ENCODE measurements at regions not wholly inside any gene's neighbourhood (a gene's known extent, or its start where the extent isn't known, plus 50 kb on each side); places are given as distances from the start of the nearest gene placed in this dataset.

GRCh38 chr3:106908181-106908938, 468.9 kb upstream of the CCDC54 start (continued):
- TF ChIP-seq CTCF (conservative IDR thresholded peaks at IDR 0.05; ENCODE audit: low read depth in 2 of 2), result no peak
- TF ChIP-seq ZNF114 (CRISPR knock-in tag; IDR thresholded peaks at IDR 0.05), result no peak
- TF ChIP-seq JUNB (IDR thresholded peaks at IDR 0.05; ENCODE audit: unreplicated experiment), result no peak
- TF ChIP-seq NANOG (IDR thresholded peaks at IDR 0.05; ENCODE audit: borderline replicate concordance), result no peak
- TF ChIP-seq REST (IDR thresholded peaks at IDR 0.05; ENCODE audit: unreplicated experiment), result no peak
- no peak for TF ChIP-seq CREB1 (CRISPR knock-in tag; IDR thresholded peaks at IDR 0.05; ENCODE audit: low read depth)
- TF ChIP-seq STAT1 (IDR thresholded peaks at IDR 0.05; ENCODE audit: unreplicated experiment), result no peak
- TF ChIP-seq EZH2phosphoT487 (IDR thresholded peaks at IDR 0.05; ENCODE audit: unreplicated experiment), result no peak

- peaks cover 28% of the 10 kb centered on the region for H3K4me1 Mint-ChIP-seq
- peaks cover 18% of the 10 kb centered on the region for H3K9me3 Mint-ChIP-seq
- H3F3A ChIP-seq (replicated peaks; ENCODE audit: low read depth), result no peaks in the 10 kb centered on the region; the same call in 1 of the 2 replicates
- peak; percentile 88 for DNase-seq (ENCODE audit: low spot score)
- H2AFZ ChIP-seq, result no peak overlapping the region
- H4K20me1 ChIP-seq (replicated peaks; ENCODE audit: insufficient read depth), result no peaks in the 10 kb centered on the region
- H3K9me2 ChIP-seq (ENCODE audit: insufficient read depth), result no peaks in the 10 kb centered on the region
- H3K4me3 ChIP-seq, result peak overlapping the region; percentile 46
- H3K4me2 ChIP-seq, result peak overlapping the region; percentile 72
- peaks cover 33% of the 10 kb centered on the region for H3K36me3 Mint-ChIP-seq (ENCODE audit: low read depth)
- H3K4me1 ChIP-seq (ENCODE audit: insufficient read depth), result peaks cover 37% of the 10 kb centered on the region
- peaks cover 1% of the 10 kb centered on the region for H3K27me3 Mint-ChIP-seq (ENCODE audit: insufficient read depth, low read depth, poor library complexity)
- ATAC-seq, result peak; percentile 95
- H3K27ac Mint-ChIP-seq, result peak overlapping the region; percentile 90
- H3K27ac ChIP-seq (ENCODE audit: low read depth), result peak overlapping the region; percentile 96
- peak overlapping the region; percentile 56 for H3K4me3 Mint-ChIP-seq
- H3K36me3 ChIP-seq (ENCODE audit: insufficient read depth), result peaks cover 6% of the 10 kb centered on the region; the same call in 1 of the 2 replicates
- no peaks in the 10 kb centered on the region for H3K27me3 ChIP-seq (ENCODE audit: insufficient read depth)
- peaks cover 12% of the 10 kb centered on the region; the same call in 1 of the 2 replicates for H3K79me2 ChIP-seq (replicated peaks; ENCODE audit: insufficient read depth)
- TF ChIP-seq EZH2phosphoT487 (IDR thresholded peaks at IDR 0.05; ENCODE audit: unreplicated experiment) (no peak), ETS1 (IDR thresholded peaks at IDR 0.05) (peak; percentile 22), CREB1 (CRISPR knock-in tag; IDR thresholded peaks at IDR 0.05; ENCODE audit: low read depth) (0 out of 2 replicates have a peak, but pooled peaks have one; percentile 5), ZNF114 (CRISPR knock-in tag; IDR thresholded peaks at IDR 0.05) (peak; percentile 45; the same call in 1 of the 2 replicates), NANOG (IDR thresholded peaks at IDR 0.05; ENCODE audit: borderline replicate concordance) (peak; percentile 89), STAT1 (IDR thresholded peaks at IDR 0.05; ENCODE audit: unreplicated experiment) (no peak), POLR2AphosphoS5 (IDR thresholded peaks at IDR 0.05; ENCODE audit: low read depth) (peak; percentile 61)
Observed at GRCh38 chr3:106913111-106913698, 464.0 kb upstream of the CCDC54 start.

All from GM23338 (cell line).